HG03342 (cell line): ENCODE measurements at regions not wholly inside any gene's neighbourhood (a gene's known extent, or its start where the extent isn't known, plus 50 kb on each side); places are given as distances from the start of the nearest gene placed in this dataset.
"Not testable (repeated sequence)": the region's sequence is repeated elsewhere in the genome, so short reads cannot be mapped to it uniquely, and the experiment has no call there.

Source experiments
- ATAC-seq: cut with Tn5 transposase; IDR thresholded peaks from one replicate; pipeline ENCODE4 v1.9.1; 2021; ENCODE audit warnings: mild to moderate bottlenecking, moderate library complexity; ENCODE audit not compliant: unreplicated experiment

DNA sequence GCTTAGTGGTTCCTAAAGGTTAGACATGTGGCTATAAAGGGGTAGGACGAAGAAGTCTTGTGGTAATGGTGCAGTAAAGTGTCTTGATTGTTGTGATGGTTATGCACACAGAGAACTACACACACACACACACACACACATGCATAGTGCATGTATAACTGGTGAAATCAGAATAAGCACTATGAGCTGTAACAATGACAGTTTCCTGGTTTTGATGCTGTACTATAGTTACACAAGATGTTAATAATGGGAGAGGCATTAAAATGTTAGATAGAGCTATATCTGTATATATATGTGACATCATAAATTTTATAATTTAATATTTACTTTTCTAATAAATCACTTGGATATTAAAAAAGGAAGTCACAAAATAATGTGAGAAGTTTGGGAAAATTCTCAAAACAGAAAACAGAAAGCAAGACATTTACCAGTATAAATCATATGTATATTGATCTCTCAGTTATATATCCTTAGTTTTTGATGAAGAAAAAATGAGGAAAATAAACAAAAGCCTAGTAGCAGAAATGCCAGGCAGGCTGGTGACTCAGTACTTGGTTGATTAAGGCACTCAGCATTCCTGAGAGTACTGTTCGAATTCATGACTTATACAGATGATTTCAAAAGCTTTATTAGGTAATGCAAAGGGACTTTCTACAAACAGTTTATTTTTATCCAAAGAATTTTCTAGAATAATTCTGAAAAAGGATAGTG lies 350.5 kb upstream of the DAB2 start:
- no peak for ATAC-seq

GRCh38 chr5:39774605-39775004 lies 349.8 kb upstream of the DAB2 start:
- ATAC-seq, result no peak

- no peak for ATAC-seq
Measured at GRCh38 chr5:39772307-39772706, 347.5 kb upstream of the DAB2 start.

DNA sequence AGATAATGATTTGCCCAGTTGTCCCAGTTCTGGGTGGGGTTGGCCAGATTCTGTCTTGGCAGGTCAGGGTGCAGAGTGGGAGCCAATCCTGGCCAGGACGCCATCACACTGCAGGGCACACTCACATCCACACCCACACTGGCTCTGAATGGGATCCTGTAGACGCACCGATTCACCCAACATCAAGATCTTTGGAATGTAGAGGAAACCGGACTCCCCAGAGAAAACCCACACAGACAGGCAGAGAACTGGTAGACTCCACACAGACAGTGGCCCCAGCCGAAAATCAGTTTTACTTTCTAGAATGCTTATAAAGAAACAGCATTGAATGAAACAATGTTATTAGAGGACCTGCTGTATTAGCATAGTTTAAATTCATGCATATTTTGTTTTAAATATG lies 343.1 kb upstream of the DAB2 start:
- no peak for ATAC-seq

DNA sequence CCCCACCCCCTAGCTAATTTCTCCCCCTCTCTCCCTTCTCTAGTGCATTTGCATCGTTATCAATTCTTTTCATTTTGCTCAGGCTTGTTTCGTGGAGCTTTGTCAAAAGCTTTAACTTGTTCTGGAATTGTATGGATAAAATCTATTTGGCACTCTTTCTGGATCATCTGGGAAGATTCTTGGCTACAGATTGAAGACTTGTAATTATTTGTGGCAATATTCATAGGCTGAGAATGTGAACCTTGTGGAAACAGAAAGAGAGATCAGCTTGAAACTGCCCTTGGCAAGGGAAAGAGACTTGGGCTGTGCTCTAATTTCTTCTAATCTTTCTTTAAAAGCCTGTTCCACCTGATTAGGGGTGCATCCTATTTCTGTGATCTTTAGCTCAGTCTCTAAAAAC lies 340.6 kb upstream of the DAB2 start:
- ATAC-seq, result no peak

DNA sequence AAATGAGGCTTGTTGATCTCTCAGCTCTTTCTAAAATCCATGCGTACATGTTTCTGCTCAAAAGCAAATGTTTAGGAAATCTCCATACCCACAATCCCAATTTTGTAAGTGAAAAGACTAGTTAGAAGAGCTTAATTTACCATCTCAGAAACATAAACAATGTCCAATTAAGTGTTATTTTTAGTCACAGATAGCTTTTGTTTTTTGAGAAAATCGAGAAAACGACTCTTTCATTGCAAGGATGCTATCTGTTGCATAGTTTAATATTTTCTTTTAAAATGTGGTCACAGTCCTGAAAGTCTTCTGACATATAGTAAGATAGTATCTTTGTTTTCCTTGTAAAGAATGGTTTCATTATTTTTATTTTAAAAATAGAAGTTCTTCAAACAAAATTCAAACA lies 338.0 kb upstream of the DAB2 start:
- ATAC-seq, result no peak

- ATAC-seq, result no peak
Measured at GRCh38 chr5:39761199-39761950, 336.6 kb upstream of the DAB2 start.

DNA sequence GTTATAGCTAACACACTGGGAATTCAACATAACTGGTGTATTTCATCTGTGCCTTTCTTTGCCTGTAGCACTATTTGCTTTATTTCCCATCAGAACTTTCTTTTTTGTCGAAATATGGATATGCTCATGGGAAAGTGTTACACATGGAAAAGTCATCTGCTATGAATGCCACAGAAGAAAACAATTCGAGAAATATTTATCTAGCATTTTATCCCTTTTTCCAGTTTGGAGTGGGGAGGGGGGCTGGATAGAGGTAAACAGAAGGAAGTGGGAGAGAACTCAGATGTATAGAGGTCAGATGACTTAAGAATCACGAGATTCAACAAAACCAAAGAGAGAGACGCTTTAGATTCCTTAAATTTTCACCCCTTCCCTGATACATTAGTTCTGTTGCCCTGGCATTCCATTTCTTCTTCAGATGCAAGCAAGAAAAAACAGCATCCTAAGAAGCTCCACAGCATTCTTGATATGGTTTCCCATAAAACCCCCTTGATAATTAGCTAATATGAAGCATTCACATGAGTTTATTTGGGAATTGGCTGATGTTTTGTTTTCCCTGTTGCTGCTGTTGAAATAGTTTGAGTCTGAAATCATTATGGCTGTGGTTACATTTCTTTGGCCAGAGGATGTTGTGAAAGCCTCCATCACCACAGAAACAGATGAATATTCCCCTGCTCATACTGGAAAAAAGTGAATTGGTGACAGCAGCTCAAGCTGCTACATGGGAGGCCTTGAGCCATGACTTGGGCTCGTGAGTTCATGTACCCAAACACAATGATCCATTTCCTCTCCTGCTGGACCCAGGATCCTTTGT lies 335.8 kb upstream of the DAB2 start:
- ATAC-seq, result no peak

GRCh38 chr5:39759701-39760100 lies 334.9 kb upstream of the DAB2 start:
- no peak for ATAC-seq

DNA sequence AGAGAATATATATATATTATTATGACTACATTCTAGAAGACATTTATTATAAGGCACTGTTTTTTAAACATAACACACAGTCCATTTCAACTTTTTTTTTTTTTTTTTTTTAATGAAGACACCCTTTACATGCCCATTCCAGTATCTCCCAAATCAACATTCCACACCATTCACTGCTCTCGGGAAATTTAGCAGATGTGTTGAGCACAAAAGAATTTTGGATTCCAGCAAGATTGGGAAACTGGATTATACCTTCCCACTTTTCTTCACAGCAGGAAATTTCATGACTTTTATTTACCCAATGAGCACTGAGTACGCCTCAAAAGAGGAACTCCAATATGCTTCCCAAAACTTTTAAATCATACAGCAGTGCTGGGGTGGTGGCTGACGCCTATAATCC lies 333.6 kb upstream of the DAB2 start:
- ATAC-seq, result no peak

- ATAC-seq, result no peak
Measured at GRCh38 chr5:39757131-39757530, 332.4 kb upstream of the DAB2 start.

- ATAC-seq, result no peak
Measured at GRCh38 chr5:39755986-39756385, 331.2 kb upstream of the DAB2 start.

DNA sequence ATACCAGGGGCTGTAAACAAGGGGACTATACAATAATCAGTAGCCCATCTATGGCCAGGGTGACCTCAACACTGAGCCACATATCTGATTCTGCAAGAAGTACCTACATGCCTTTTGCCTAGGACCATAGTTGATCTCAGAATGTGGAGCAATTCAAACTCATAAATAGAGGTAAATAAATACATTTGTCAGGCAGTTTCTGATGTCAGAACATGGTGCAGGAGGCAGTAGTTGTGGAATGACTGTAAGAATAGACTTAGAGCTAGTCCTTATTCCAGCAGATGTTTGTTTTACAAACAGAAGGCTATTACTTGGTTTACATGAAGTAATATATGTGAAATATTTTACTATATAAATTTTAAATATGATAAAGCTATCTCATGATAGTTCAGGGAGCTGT lies 330.7 kb upstream of the DAB2 start:
- no peak for ATAC-seq

DNA sequence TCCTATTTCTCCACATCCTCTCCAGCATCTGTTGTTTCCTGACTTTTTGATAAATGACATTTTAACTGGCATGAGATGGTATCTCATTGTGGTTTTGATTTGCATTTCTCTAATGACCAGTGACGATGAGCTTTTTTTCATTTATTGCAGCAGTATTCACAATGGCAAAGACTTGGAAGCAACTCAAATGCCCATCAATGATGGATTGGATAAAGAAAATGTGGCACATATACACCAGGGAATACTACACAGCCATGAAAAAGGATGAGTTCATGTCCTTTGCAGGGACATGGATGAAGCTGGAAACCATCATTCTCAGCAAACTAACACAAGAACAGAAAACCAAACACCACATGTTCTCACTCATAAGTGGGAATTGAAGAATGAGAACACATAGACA lies 329.0 kb upstream of the DAB2 start:
- not testable (repeated sequence) for ATAC-seq

GRCh38 chr5:39750661-39751060 lies 325.9 kb upstream of the DAB2 start:
- no peak for ATAC-seq

DNA sequence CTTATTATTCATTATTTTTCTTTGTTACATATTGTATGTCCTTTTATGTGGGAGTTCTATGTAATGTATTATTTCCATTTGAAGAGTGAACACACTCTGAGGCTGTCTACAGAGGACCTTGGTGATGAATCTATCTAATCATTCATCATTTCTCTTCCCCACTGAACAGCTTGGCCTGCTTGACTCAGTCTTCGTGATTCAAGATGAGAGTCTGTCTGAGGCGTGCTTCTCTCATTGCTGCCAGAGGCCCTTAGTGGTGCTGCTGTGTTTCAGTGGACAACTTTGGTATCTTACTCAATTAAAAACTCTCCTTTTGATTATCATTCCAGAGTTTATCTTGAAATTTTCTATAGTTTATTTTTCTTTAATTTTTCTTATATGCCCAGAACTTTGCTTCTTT lies 318.1 kb upstream of the DAB2 start:
- ATAC-seq, result no peak

DNA sequence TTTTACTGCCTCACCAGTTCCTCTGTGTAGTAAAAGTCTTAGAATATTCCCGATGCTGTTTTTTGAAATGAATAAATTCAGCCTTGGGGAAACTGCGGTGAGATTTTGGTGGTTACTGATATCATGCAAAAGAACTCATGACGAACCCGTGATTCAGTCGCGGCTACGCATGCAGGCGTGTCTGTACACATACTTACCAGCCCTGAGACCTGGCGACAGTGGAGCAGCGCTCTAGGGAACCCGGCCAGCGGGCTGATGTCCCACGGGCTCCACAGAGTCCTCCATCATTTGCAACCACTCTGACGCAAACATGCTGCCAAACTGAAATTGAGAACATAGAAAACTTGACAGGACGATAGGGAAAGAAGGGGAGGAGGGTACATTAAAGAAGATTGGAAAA lies 315.6 kb upstream of the DAB2 start:
- ATAC-seq, result no peak

DNA sequence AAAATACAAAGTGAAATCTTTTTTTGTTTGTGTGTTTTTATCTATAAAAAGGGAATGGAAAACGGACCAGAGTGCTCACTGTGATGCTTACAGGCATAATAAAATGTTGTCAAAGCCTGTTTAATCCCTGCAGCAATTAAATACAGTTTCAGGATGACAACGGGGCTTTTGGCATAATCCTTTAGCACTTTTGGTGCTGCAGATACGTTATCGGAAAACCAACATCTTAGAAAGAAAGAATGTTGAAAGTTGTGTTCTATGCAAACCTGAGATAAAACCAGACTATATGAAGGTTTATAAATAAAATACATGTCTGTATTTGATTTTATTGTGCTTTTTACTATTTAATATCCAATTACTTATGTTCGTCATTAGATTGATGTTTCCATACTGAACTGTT lies 307.4 kb upstream of the DAB2 start:
- no peak for ATAC-seq

GRCh38 chr5:39730699-39731098 lies 305.9 kb upstream of the DAB2 start:
- ATAC-seq, result no peak

GRCh38 chr5:39730006-39730405 lies 305.2 kb upstream of the DAB2 start:
- no peak for ATAC-seq

- ATAC-seq, result no peak
Measured at GRCh38 chr5:39726467-39726866, 301.7 kb upstream of the DAB2 start.

- no peak for ATAC-seq
Measured at GRCh38 chr5:39721394-39721793, 296.6 kb upstream of the DAB2 start.
